Neural cell (in vitro differentiated cells): ENCODE measurements at regions not wholly inside any gene's neighbourhood (a gene's known extent, or its start where the extent isn't known, plus 50 kb on each side); places are given as distances from the start of the nearest gene placed in this dataset.

Experiments used
- H2AFZ ChIP-seq: fragments of 200-600, 300-800 bp; sonication (generic), shearing (Covaris generic); 2 replicates; pipeline ENCODE4 v1.6.0; 2014; ENCODE audit warnings: low read depth, mild to moderate bottlenecking, antibody characterized with exemption, low read length, moderate library complexity
- H3F3A ChIP-seq: fragments of 200-600 bp; shearing (Covaris generic); 2 replicates; pipeline ENCODE4 v1.6.1; 2016; ENCODE audit warnings: mild to moderate bottlenecking, moderate library complexity, mixed read lengths, antibody characterized with exemption, low read length; ENCODE audit not compliant: insufficient read depth, poor library complexity, severe bottlenecking
- H3K27ac ChIP-seq: fragments of 200-600, 300-800 bp; sonication (generic), shearing (Covaris generic); 2 replicates; pipeline ENCODE4 v1.5.1; 2014; ENCODE audit warnings: mild to moderate bottlenecking, low read length, moderate library complexity
- H3K27me3 ChIP-seq: fragments of 300-800, 200-600 bp; sonication (generic), shearing (Covaris generic); 2 replicates; pipeline ENCODE4 v1.6.0; 2014; ENCODE audit warnings: mild to moderate bottlenecking, low read depth, low read length, moderate library complexity; ENCODE audit not compliant: insufficient read depth
- H3K36me3 ChIP-seq: fragments of 300-800, 200-600 bp; sonication (generic), shearing (Covaris generic); 2 replicates; pipeline ENCODE4 v1.5.1; 2014; ENCODE audit warnings: mild to moderate bottlenecking, antibody characterized with exemption, low read length, moderate library complexity; ENCODE audit not compliant: insufficient read depth
- H3K4me2 ChIP-seq: fragments of 300-800, 200-600 bp; sonication (generic), shearing (Covaris generic); 2 replicates; pipeline ENCODE4 v1.6.0; 2014; ENCODE audit warnings: mild to moderate bottlenecking, low read length
- H3K4me3 ChIP-seq: fragments of 300-800, 200-600 bp; sonication (generic), shearing (Covaris generic); 2 replicates; pipeline ENCODE4 v1.5.1; 2014; ENCODE audit warnings: mild to moderate bottlenecking, low read length, moderate library complexity
- H3K79me2 ChIP-seq: fragments of 200-600 bp; shearing (Covaris generic); replicated peaks from 2 replicates; pipeline ENCODE4 v1.6.0; 2014; ENCODE audit warnings: mild to moderate bottlenecking, low read length, moderate library complexity; ENCODE audit not compliant: insufficient read depth
- H3K9ac ChIP-seq: fragments of 300-800, 200-600 bp; sonication (generic), shearing (Covaris generic); 2 replicates; pipeline ENCODE4 v1.6.1; 2016; ENCODE audit warnings: mild to moderate bottlenecking, low read length, mixed read lengths
- H3K9me2 ChIP-seq: fragments of 200-600 bp; shearing (Covaris generic); 2 replicates; pipeline ENCODE4 v1.6.1; 2016; ENCODE audit warnings: mild to moderate bottlenecking, low read length, mixed read lengths; ENCODE audit not compliant: insufficient read depth
- H3K9me3 ChIP-seq: fragments of 200-600, 300-800 bp; sonication (generic), shearing (Covaris generic); 2 replicates; pipeline ENCODE4 v1.6.1; 2016; ENCODE audit warnings: mild to moderate bottlenecking, mixed run types, low read length, moderate library complexity, mixed read lengths
- H4K20me1 ChIP-seq: fragments of 200-600 bp; shearing (Covaris generic); 2 replicates; pipeline ENCODE4 v1.6.1; 2016; ENCODE audit warnings: mild to moderate bottlenecking, mixed run types; ENCODE audit not compliant: insufficient read depth
- EP300 ChIP-seq: fragments of 450-650 bp; conservative IDR thresholded peaks from 2 replicates; pipeline ENCODE4 v1.6.1; 2014; ENCODE audit warnings: antibody characterized with exemption, mild to moderate bottlenecking, moderate library complexity; ENCODE audit not compliant: poor library complexity, severe bottlenecking
- EZH2 ChIP-seq: fragments of 200-600, 300-800 bp; shearing (Covaris generic), sonication (generic); IDR thresholded peaks from 2 replicates; pipeline ENCODE4 v1.6.1; 2014; ENCODE audit warnings: antibody characterized with exemption, low read length, borderline replicate concordance, mild to moderate bottlenecking; ENCODE audit not compliant: insufficient read depth, poor library complexity, severe bottlenecking
- MXI1 ChIP-seq: fragments of 450-650 bp; conservative IDR thresholded peaks from 2 replicates; pipeline ENCODE4 v1.6.1; 2014; ENCODE audit warnings: antibody characterized with exemption, mild to moderate bottlenecking; ENCODE audit not compliant: poor library complexity, severe bottlenecking
- POLR2AphosphoS5 ChIP-seq: IDR thresholded peaks from 2 replicates; pipeline ENCODE4 v1.6.1; 2012
- RAD21 ChIP-seq: fragments of 450-650 bp; conservative IDR thresholded peaks from 2 replicates; pipeline ENCODE4 v1.6.1; 2014; ENCODE audit warnings: antibody characterized with exemption, mild to moderate bottlenecking, moderate library complexity
- SMC3 ChIP-seq: fragments of 450-650 bp; conservative IDR thresholded peaks from 2 replicates; pipeline ENCODE4 v1.6.1; 2014; ENCODE audit warnings: antibody characterized with exemption, mild to moderate bottlenecking, moderate library complexity; ENCODE audit not compliant: poor library complexity
- TAF1 ChIP-seq: IDR thresholded peaks from 2 replicates; pipeline ENCODE4 v1.6.1; 2012; ENCODE audit warnings: low read depth
- TF ChIP-seq, protein P1 (sequence below): IDR thresholded peaks from 2 replicates; pipeline ENCODE4 v1.6.1; 2012; ENCODE audit warnings: borderline replicate concordance
- TF ChIP-seq, protein P2 (sequence below): fragments of 450-650 bp; IDR thresholded peaks from 2 replicates; pipeline ENCODE4 v1.5.1; 2014; ENCODE audit warnings: antibody characterized with exemption, mild to moderate bottlenecking, moderate library complexity; ENCODE audit not compliant: poor library complexity, severe bottlenecking

- TF ChIP-seq EZH2: no peak
These were observed 136.1 kb upstream of the LIPC start (continued) for GRCh38 chr15:58295637-58296215.

- no peak overlapping the region for H3K4me2 ChIP-seq
- H2AFZ ChIP-seq: no peak overlapping the region
- no peaks in the 10 kb centered on the region for H4K20me1 ChIP-seq
- H3K27me3 ChIP-seq: no peaks in the 10 kb centered on the region
- TF ChIP-seq, protein P1, sequence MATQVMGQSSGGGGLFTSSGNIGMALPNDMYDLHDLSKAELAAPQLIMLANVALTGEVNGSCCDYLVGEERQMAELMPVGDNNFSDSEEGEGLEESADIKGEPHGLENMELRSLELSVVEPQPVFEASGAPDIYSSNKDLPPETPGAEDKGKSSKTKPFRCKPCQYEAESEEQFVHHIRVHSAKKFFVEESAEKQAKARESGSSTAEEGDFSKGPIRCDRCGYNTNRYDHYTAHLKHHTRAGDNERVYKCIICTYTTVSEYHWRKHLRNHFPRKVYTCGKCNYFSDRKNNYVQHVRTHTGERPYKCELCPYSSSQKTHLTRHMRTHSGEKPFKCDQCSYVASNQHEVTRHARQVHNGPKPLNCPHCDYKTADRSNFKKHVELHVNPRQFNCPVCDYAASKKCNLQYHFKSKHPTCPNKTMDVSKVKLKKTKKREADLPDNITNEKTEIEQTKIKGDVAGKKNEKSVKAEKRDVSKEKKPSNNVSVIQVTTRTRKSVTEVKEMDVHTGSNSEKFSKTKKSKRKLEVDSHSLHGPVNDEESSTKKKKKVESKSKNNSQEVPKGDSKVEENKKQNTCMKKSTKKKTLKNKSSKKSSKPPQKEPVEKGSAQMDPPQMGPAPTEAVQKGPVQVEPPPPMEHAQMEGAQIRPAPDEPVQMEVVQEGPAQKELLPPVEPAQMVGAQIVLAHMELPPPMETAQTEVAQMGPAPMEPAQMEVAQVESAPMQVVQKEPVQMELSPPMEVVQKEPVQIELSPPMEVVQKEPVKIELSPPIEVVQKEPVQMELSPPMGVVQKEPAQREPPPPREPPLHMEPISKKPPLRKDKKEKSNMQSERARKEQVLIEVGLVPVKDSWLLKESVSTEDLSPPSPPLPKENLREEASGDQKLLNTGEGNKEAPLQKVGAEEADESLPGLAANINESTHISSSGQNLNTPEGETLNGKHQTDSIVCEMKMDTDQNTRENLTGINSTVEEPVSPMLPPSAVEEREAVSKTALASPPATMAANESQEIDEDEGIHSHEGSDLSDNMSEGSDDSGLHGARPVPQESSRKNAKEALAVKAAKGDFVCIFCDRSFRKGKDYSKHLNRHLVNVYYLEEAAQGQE: no peak
- TF ChIP-seq SMC3 (no peak), EP300 (no peak), TAF1 (no peak), MXI1 (no peak), POLR2AphosphoS5 (no peak), EZH2 (no peak), RAD21 (no peak)
- TF ChIP-seq, protein P2, sequence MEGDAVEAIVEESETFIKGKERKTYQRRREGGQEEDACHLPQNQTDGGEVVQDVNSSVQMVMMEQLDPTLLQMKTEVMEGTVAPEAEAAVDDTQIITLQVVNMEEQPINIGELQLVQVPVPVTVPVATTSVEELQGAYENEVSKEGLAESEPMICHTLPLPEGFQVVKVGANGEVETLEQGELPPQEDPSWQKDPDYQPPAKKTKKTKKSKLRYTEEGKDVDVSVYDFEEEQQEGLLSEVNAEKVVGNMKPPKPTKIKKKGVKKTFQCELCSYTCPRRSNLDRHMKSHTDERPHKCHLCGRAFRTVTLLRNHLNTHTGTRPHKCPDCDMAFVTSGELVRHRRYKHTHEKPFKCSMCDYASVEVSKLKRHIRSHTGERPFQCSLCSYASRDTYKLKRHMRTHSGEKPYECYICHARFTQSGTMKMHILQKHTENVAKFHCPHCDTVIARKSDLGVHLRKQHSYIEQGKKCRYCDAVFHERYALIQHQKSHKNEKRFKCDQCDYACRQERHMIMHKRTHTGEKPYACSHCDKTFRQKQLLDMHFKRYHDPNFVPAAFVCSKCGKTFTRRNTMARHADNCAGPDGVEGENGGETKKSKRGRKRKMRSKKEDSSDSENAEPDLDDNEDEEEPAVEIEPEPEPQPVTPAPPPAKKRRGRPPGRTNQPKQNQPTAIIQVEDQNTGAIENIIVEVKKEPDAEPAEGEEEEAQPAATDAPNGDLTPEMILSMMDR: no peak
- H3K9me3 ChIP-seq: no peaks in the 10 kb centered on the region
- no peaks in the 10 kb centered on the region for H3K36me3 ChIP-seq
- H3K4me3 ChIP-seq: no peak overlapping the region
- H3K27ac ChIP-seq: no peak overlapping the region
- no peak overlapping the region for H3K9ac ChIP-seq
- no peaks in the 10 kb centered on the region for H3K9me2 ChIP-seq
- H3F3A ChIP-seq: no peaks in the 10 kb centered on the region
- no peaks in the 10 kb centered on the region for H3K79me2 ChIP-seq
These were observed 135.5 kb upstream of the LIPC start for GRCh38 chr15:58296276-58296675.

DNA sequence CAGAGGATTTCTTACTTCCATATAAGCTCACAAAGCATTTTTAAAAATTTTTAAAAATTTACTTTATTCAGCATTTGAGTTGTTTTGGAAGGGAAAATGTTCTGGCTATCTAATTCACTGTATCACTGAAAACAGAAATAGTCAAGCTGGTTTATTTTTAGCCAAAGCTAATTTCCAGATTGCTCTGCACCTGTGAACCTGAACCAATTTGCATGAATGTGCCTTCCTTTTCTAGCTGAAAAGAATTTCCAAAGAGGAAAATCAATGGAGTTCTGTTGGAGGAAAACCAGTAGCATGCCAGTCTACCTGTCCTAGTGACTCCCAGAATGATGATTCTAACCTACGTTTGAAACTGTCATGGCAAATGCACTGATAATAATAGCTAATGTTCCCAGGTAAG, 134.2 kb upstream of the LIPC start:
- no peaks in the 10 kb centered on the region for H3K9me2 ChIP-seq
- no peak overlapping the region for H3K9ac ChIP-seq
- no peaks in the 10 kb centered on the region for H3K9me3 ChIP-seq
- no peaks in the 10 kb centered on the region for H3F3A ChIP-seq
- H2AFZ ChIP-seq: no peak overlapping the region
- no peaks in the 10 kb centered on the region for H4K20me1 ChIP-seq
- H3K4me2 ChIP-seq: no peak overlapping the region
- TF ChIP-seq RAD21: no peak
- TF ChIP-seq, protein P2: no peak
- no peak overlapping the region for H3K4me3 ChIP-seq
- no peak overlapping the region for H3K27ac ChIP-seq
- no peaks in the 10 kb centered on the region for H3K79me2 ChIP-seq
- H3K36me3 ChIP-seq: no peaks in the 10 kb centered on the region
- H3K27me3 ChIP-seq: no peaks in the 10 kb centered on the region
